K562 (cell line): ENCODE measurements at regions not wholly inside any gene's neighbourhood (a gene's known extent, or its start where the extent isn't known, plus 50 kb on each side); places are given as distances from the start of the nearest gene placed in this dataset.
A peak's percentile ranks its signal among the peaks of the same experiment; 100 is the strongest.

Experiments used
- ATAC-seq: fragments of 200-7000 bp; cut with Tn5 transposase; 3 replicates; pipeline ENCODE4 v1.9.1; 2020; ENCODE audit warnings: moderate library complexity
- BruUV-seq: library from RNA; stranded (reverse); fragments of 400-500 nt; replicated peaks from 2 replicates; lab custom pipeline; 2021; lab: Mats Ljungman, UMichigan
- CTCF ChIA-PET: fragments of 300-600 bp; formaldehyde crosslinking; extraction: SDS; loops from one replicate; lab custom pipeline; 2021; ENCODE audit warnings: low intra/inter-chr PET ratio; lab: Yijun Ruan, JAX
- POLR2A ChIA-PET: fragments of 300-600, 350-650 bp; sonication (Branson Sonifier 250); formaldehyde crosslinking; extraction: SDS; loops from one replicate; lab custom pipeline; 2021; ENCODE audit warnings: antibody characterized with exemption, inconsistent platforms; lab: Yijun Ruan, JAX
- DNase-seq, 4 experiments: peaks; one replicate each; pipeline versions ENCODE4 v3.0.0 to v3.0.0-alpha.2; 2011 to 2018; ENCODE audit warnings: low spot score in 3 of 4, mixed read lengths in 3 of 4; ENCODE audit errors: extremely low read depth in 1 of 4
- FAIRE-seq: peaks from 2 replicates; lab custom pipeline; 2011; peaks lifted over from hg19 to GRCh38; lab: Jason Lieb, UNC
- H2AFZ ChIP-seq: 2 replicates; pipeline ENCODE4 v1.6.0; 2011; ENCODE audit warnings: low read depth, low read length, control low read depth, inconsistent platforms
- H3K27ac ChIP-seq: fragments of 200-600 bp; 3 replicates; pipeline ENCODE4 v1.8.0; 2011; ENCODE audit warnings: low read depth, mild to moderate bottlenecking, control low read depth, inconsistent platforms, low read length, moderate library complexity, mixed read lengths; ENCODE audit errors: extremely low read depth
- H3K27me3 ChIP-seq, 2 experiments: fragments of 300-600 bp in 1 of 2; 2 replicates in 1 of 2; 3 replicates in 1 of 2; pipeline versions ENCODE4 v1.6.0 to v1.8.0; 2011; ENCODE audit warnings: inconsistent platforms in 2 of 2, low read length in 2 of 2, mild to moderate bottlenecking in 1 of 2, mixed read lengths in 1 of 2, moderate library complexity in 1 of 2; ENCODE audit not compliant: control insufficient read depth in 2 of 2, insufficient read depth in 2 of 2
- H3K36me3 ChIP-seq: fragments of 300-600 bp; 3 replicates; pipeline ENCODE4 v1.8.0; 2011; ENCODE audit warnings: mild to moderate bottlenecking, low read length, inconsistent platforms; ENCODE audit not compliant: control insufficient read depth, insufficient read depth
- H3K4me1 ChIP-seq, 2 experiments: fragments of 200-600 bp in 1 of 2; replicated peaks in 1 of 2; 2 replicates in 1 of 2; 3 replicates in 1 of 2; pipeline versions ENCODE4 v1.5.1 to v1.8.0; 2011; ENCODE audit warnings: inconsistent platforms in 2 of 2, low read length in 2 of 2, mild to moderate bottlenecking in 1 of 2, mixed read lengths in 1 of 2, moderate library complexity in 1 of 2; ENCODE audit not compliant: control insufficient read depth in 2 of 2, insufficient read depth in 2 of 2
- H3K4me2 ChIP-seq: 2 replicates; pipeline ENCODE4 v1.6.1; 2011; ENCODE audit warnings: low read length, control low read depth, inconsistent platforms, mixed read lengths; ENCODE audit not compliant: insufficient read depth
- H3K4me3 ChIP-seq: fragments of 200-600 bp; sonication (generic), shearing (Covaris generic); 2 replicates; pipeline ENCODE4 v1.5.1; 2016; ENCODE audit warnings: control low read depth, inconsistent platforms
- H3K79me2 ChIP-seq: fragments of 200-600 bp; 3 replicates; pipeline ENCODE4 v1.8.0; 2011; ENCODE audit warnings: low read length, inconsistent platforms; ENCODE audit not compliant: control insufficient read depth, insufficient read depth
- H3K9ac ChIP-seq, 2 experiments: 2 replicates each; pipeline versions ENCODE4 v1.6.0 to v1.6.1; 2011; ENCODE audit warnings: low read depth in 2 of 2, low read length in 2 of 2, control low read depth in 1 of 2, inconsistent platforms in 1 of 2, mild to moderate bottlenecking in 1 of 2, mixed read lengths in 1 of 2; ENCODE audit not compliant: insufficient read depth in 1 of 2
- H3K9me1 ChIP-seq: one replicate; pipeline ENCODE4 v1.6.0; 2011; ENCODE audit warnings: inconsistent platforms, mild to moderate bottlenecking, low read length, moderate library complexity; ENCODE audit not compliant: control insufficient read depth, insufficient read depth
- H3K9me3 ChIP-seq: replicated peaks from 2 replicates; pipeline ENCODE4 v1.5.1; 2011; ENCODE audit warnings: low read depth, low read length, inconsistent platforms; ENCODE audit not compliant: control insufficient read depth, insufficient read depth
- H4K20me1 ChIP-seq: replicated peaks from 2 replicates; pipeline ENCODE4 v1.6.1; 2011; ENCODE audit warnings: low read length, inconsistent platforms, mixed read lengths; ENCODE audit not compliant: control insufficient read depth, insufficient read depth
- DMBX1 ChIP-seq: fragments of 250-450 bp; sonication (Bioruptor Pico); IDR thresholded peaks from 2 replicates; pipeline ENCODE4 v1.8.0; 2022; ENCODE audit warnings: inconsistent platforms, mild to moderate bottlenecking, moderate library complexity, borderline replicate concordance
- FIP1L1 ChIP-seq: fragments of 200-400 bp; formaldehyde crosslinking; IDR thresholded peaks from 2 replicates; pipeline ENCODE4 v1.6.1; 2018; ENCODE audit warnings: mild to moderate bottlenecking, low read depth, low read length; ENCODE audit not compliant: poor library complexity, severe bottlenecking
- GTF2A2 ChIP-seq: IDR thresholded peaks from 2 replicates; pipeline ENCODE4 v1.6.1; 2016; ENCODE audit warnings: mild to moderate bottlenecking, missing genetic modification characterization, missing compliant biosample characterization
- NFATC3 ChIP-seq: fragments of 450-650 bp; IDR thresholded peaks from 2 replicates; pipeline ENCODE4 v1.6.1; 2017; ENCODE audit warnings: mild to moderate bottlenecking
- NFE2 ChIP-seq: IDR thresholded peaks from 2 replicates; pipeline ENCODE4 v1.6.1; 2014; ENCODE audit warnings: antibody characterized with exemption, low read depth
- NUFIP1 ChIP-seq: fragments of 450-650 bp; IDR thresholded peaks from 2 replicates; pipeline ENCODE4 v1.6.1; 2018; ENCODE audit not compliant: partially characterized antibody
- PHF21A ChIP-seq: fragments of 450-650 bp; IDR thresholded peaks from 2 replicates; pipeline ENCODE4 v1.6.1; 2017; ENCODE audit warnings: low read depth, borderline replicate concordance
- PML ChIP-seq: IDR thresholded peaks from 2 replicates; pipeline ENCODE4 v1.6.1; 2012; ENCODE audit warnings: low read length, inconsistent platforms
- RAD51 ChIP-seq: fragments of 450-650 bp; IDR thresholded peaks from 2 replicates; pipeline ENCODE4 v1.7.1; 2016; ENCODE audit warnings: low read depth, mild to moderate bottlenecking, borderline replicate concordance
- RCOR1 ChIP-seq, 2 experiments: IDR thresholded peaks; 2 replicates each; pipeline ENCODE4 v1.6.1; 2012; ENCODE audit warnings: low read depth in 2 of 2, low read length in 2 of 2, borderline replicate concordance in 1 of 2, improper control_type of control experiment in 1 of 2
- SPI1 ChIP-seq: IDR thresholded peaks from 2 replicates; pipeline ENCODE4 v1.6.1; 2011; ENCODE audit warnings: low read depth, low read length, control low read depth, borderline replicate concordance
- TGIF2 ChIP-seq: sonication (generic); formaldehyde crosslinking; IDR thresholded peaks from 2 replicates; pipeline ENCODE4 v1.8.1; 2022; ENCODE audit warnings: mild to moderate bottlenecking, missing genetic modification reagents, moderate library complexity
- TOE1 ChIP-seq, 2 experiments: fragments of 450-650 bp in 1 of 2; sonication (generic) in 1 of 2; formaldehyde crosslinking in 1 of 2; IDR thresholded peaks; 2 replicates each; pipeline versions ENCODE4 v1.7.1 to v1.8.0; 2016 to 2022; ENCODE audit warnings: borderline replicate concordance in 2 of 2, mild to moderate bottlenecking in 2 of 2, antibody characterized with exemption in 1 of 2, inconsistent platforms in 1 of 2, low read depth in 1 of 2, missing genetic modification reagents in 1 of 2, moderate library complexity in 1 of 2
- ZNF586 ChIP-seq: fragments of 450-650 bp; formaldehyde crosslinking; conservative IDR thresholded peaks from 2 replicates; pipeline ENCODE4 v1.4.0; 2020; ENCODE audit warnings: mild to moderate bottlenecking, moderate library complexity
- WGBS: fragments of 100-300 bp; shearing (Covaris generic); methylation state at CpG from one replicate; pipeline ENCODE4 v1.1.6; 2016; ENCODE audit warnings: low coverage, mixed read lengths; ENCODE audit not compliant: insufficient coverage; ENCODE audit errors: missing lambda C conversion rate; 5-methylcytosine and 5-hydroxymethylcytosine counted together
- in situ Hi-C: fragments of 300-500 bp; cut with MboI; formaldehyde crosslinking; loops from 4 replicates; pipeline ENCODE4 v1.15.0; 2018; ENCODE audit warnings: inconsistent platforms, mixed read lengths
- intact Hi-C: fragments of 100-400 bp; cut with micrococcal nuclease; formaldehyde crosslinking; loops from 2 replicates; pipeline ENCODE4 v1.14.2; 2022
- TF ChIP-seq, protein P1 (sequence below), 2 experiments: fragments of 200-800 bp in 1 of 2; sonication (Bioruptor generic) in 1 of 2; sonication (generic) in 1 of 2; formaldehyde crosslinking in 1 of 2; IDR thresholded peaks in 1 of 2; conservative IDR thresholded peaks in 1 of 2; 2 replicates each; pipeline versions ENCODE4 v1.5.0 to v1.6.1; 2016 to 2020; ENCODE audit warnings: missing compliant biosample characterization in 1 of 2, missing genetic modification characterization in 1 of 2, missing genetic modification reagents in 1 of 2
- TF ChIP-seq, protein P2 (sequence below): fragments of 150-350 bp; IDR thresholded peaks from 2 replicates; pipeline ENCODE4 v1.6.1; 2014; ENCODE audit warnings: low read depth, mild to moderate bottlenecking, low read length, borderline replicate concordance
- TF ChIP-seq, protein P3 (sequence below): sonication (generic); formaldehyde crosslinking; IDR thresholded peaks from 2 replicates; pipeline ENCODE4 v1.5.0; 2020; ENCODE audit warnings: missing genetic modification reagents

DNA sequence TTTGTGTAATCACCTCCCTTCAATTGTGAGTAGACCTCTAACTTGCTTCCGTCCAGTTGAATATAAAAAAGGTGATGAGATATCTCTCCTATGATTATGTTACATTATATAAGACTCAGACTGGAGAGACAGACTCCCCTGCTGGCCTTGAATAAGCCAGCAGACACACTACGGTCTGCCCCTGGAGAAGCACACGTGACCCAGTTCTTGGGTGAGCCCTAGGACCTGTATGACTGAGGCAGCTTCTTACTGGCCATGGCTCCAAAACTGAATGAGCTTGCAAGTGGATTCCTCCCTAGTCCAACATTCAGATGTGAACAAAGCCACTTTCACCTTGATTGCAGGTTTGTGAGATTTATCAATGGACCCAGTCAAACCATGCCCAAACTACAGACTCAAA is 427.9 kb upstream of the DCN start:
- Histone ChIP-seq H3K9me3 (no peaks in the 10 kb centered on the region), H3K9me1 (no peaks in the 10 kb centered on the region), H3K36me3 (peaks cover 3% of the 10 kb centered on the region; the same call in 1 of the 3 replicates), H3K4me2 (no peak overlapping the region), H3K27me3 (no peaks in the 10 kb centered on the region), H3K27ac (no peak overlapping the region), H3K4me1 (no peaks in the 10 kb centered on the region; a peak in 1 of 5 replicates), H3K79me2 (peaks cover 19% of the 10 kb centered on the region), H2AFZ (no peak overlapping the region), H4K20me1 (no peaks in the 10 kb centered on the region; the same call in 1 of the 2 replicates), H3K9ac (no peak overlapping the region), H3K4me3 (no peak overlapping the region)
- intact Hi-C loops (no loop called here), in situ Hi-C loops (no loop called here)
- CTCF ChIA-PET: no interaction called here
- BruUV-seq: no TSS peak
- 60% methylated on average over 3 of the region's 3 CpGs for WGBS
- no peak for TF ChIP-seq PHF21A
- no peak for TF ChIP-seq RCOR1 (IDR thresholded peaks at IDR 0.05; ENCODE audit: borderline replicate concordance in 1 of 2, low read depth in 2 of 2, low read length in 2 of 2)
- no peak for TF ChIP-seq ZNF586 (CRISPR knock-in tag)
- no peak for TF ChIP-seq TGIF2 (CRISPR knock-in tag)
- TF ChIP-seq, protein P1, sequence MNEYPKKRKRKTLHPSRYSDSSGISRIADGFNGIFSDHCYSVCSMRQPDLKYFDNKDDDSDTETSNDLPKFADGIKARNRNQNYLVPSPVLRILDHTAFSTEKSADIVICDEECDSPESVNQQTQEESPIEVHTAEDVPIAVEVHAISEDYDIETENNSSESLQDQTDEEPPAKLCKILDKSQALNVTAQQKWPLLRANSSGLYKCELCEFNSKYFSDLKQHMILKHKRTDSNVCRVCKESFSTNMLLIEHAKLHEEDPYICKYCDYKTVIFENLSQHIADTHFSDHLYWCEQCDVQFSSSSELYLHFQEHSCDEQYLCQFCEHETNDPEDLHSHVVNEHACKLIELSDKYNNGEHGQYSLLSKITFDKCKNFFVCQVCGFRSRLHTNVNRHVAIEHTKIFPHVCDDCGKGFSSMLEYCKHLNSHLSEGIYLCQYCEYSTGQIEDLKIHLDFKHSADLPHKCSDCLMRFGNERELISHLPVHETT (CRISPR knock-in tag; conservative IDR thresholded peaks at IDR 0.05 in 1 of 2, IDR thresholded peaks at IDR 0.05 in 1 of 2): no peak
- TF ChIP-seq TOE1 (IDR thresholded peaks at IDR 0.05; ENCODE audit: borderline replicate concordance): no peak
- TF ChIP-seq TOE1 (CRISPR knock-in tag; IDR thresholded peaks at IDR 0.05; ENCODE audit: borderline replicate concordance, low read depth): no peak
- TF ChIP-seq PML: no peak
- TF ChIP-seq, protein P2, sequence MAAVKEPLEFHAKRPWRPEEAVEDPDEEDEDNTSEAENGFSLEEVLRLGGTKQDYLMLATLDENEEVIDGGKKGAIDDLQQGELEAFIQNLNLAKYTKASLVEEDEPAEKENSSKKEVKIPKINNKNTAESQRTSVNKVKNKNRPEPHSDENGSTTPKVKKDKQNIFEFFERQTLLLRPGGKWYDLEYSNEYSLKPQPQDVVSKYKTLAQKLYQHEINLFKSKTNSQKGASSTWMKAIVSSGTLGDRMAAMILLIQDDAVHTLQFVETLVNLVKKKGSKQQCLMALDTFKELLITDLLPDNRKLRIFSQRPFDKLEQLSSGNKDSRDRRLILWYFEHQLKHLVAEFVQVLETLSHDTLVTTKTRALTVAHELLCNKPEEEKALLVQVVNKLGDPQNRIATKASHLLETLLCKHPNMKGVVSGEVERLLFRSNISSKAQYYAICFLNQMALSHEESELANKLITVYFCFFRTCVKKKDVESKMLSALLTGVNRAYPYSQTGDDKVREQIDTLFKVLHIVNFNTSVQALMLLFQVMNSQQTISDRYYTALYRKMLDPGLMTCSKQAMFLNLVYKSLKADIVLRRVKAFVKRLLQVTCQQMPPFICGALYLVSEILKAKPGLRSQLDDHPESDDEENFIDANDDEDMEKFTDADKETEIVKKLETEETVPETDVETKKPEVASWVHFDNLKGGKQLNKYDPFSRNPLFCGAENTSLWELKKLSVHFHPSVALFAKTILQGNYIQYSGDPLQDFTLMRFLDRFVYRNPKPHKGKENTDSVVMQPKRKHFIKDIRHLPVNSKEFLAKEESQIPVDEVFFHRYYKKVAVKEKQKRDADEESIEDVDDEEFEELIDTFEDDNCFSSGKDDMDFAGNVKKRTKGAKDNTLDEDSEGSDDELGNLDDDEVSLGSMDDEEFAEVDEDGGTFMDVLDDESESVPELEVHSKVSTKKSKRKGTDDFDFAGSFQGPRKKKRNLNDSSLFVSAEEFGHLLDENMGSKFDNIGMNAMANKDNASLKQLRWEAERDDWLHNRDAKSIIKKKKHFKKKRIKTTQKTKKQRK: no peak
- TF ChIP-seq SPI1: no peak
- TF ChIP-seq FIP1L1: no peak
- no peak for TF ChIP-seq NFATC3
- TF ChIP-seq, protein P3, sequence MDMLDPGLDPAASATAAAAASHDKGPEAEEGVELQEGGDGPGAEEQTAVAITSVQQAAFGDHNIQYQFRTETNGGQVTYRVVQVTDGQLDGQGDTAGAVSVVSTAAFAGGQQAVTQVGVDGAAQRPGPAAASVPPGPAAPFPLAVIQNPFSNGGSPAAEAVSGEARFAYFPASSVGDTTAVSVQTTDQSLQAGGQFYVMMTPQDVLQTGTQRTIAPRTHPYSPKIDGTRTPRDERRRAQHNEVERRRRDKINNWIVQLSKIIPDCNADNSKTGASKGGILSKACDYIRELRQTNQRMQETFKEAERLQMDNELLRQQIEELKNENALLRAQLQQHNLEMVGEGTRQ: peak; percentile 62
- no peak for TF ChIP-seq NUFIP1
- TF ChIP-seq RAD51: peak; percentile 39; the same call in 1 of the 2 replicates
- TF ChIP-seq GTF2A2 (tag): no peak
- no peak for TF ChIP-seq NFE2
- no peak for TF ChIP-seq DMBX1 (CRISPR knock-in tag)
- FAIRE-seq (no peak), DNase-seq (peak in 1 of 4 experiments; percentile 16), ATAC-seq (peak; percentile 82)
- POLR2A ChIA-PET: interaction anchor here (1.1 to 1.3 kb wide), 2 partner anchors 10 to 12 kb away, joined by 3 read pairs; no protein-coding TSS in a partner anchor
